ENCODE measurements at regions not wholly inside any gene's neighbourhood (a gene's known extent, or its start where the extent isn't known, plus 50 kb on each side); places are given as distances from the start of the nearest gene placed in this dataset.
"Not testable (repeated sequence)": the region's sequence is repeated elsewhere in the genome, so short reads cannot be mapped to it uniquely, and the experiment has no call there.

DNA sequence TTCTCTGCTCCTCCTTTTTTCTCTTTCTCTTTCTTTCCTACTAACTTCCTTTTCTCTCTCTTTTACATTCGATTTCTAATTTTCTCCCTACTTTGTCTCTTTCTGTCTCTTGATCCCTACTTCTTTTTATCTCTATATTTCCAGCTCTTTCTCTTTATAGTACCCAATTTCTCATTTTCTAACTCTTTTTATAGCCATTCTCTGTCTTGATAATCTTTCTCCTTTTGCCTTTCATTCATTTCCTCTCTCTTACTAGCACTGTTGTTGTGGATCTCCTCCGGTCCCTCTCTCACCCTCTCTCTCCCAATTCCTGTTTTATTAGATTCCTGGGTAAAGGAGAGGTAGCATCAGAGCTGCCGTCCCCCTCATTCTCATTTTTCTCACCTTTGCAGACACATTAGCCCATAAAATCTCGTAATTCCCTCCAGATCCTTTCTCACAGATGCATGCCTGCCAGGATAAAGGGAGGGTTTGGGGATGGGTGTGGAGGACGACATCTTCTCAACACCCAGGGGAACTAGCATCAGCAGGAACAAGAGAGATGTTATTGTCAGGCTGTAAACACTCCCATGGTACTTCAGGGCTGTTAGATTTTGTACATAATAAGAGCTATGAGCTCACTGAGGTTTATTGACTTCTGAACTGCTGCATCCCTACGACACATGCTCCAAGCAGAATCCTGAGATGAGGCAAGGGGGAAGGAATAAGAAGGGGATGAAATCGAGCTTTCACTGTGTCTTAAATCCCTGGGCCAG, 159.0 kb upstream of the GALNT2 start:
- DNase-seq (no peak), ATAC-seq (no peak)
- no peak for TF ChIP-seq CTCF (IDR thresholded peaks at IDR 0.05)
- Histone ChIP-seq H3K9me3 (no peaks in the 10 kb centered on the region), H3K4me3 (no peak overlapping the region), H3K27ac (no peak overlapping the region), H3K27me3 (no peaks in the 10 kb centered on the region), H3K36me3 (no peaks in the 10 kb centered on the region), H3K4me1 (no peaks in the 10 kb centered on the region)
- intact Hi-C loops (cut with DNase I): no loop called here

DNA sequence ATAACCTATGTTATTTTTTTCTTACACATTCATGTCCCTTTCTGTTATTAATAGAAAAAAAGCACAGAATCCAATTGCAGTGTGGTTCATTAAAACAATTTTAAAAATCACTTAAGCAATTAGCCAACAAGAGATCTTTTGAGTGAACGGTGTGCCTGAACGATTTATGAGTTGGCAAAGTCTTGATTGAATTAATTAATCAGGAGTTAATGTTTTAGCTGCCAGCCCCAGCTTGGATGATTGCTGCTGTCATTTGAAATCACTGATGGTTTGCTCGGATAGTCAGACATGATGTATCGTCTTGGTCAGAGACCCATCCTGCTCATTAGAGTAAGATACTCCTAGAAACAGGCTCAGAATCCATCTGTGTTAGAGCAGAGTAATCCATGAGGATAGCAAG, 158.3 kb upstream of the GALNT2 start:
- Histone ChIP-seq H3K4me3 (no peak overlapping the region), H3K36me3 (no peaks in the 10 kb centered on the region), H3K27ac (no peak overlapping the region), H3K4me1 (no peaks in the 10 kb centered on the region), H3K9me3 (no peaks in the 10 kb centered on the region), H3K27me3 (no peaks in the 10 kb centered on the region)
- no peak for TF ChIP-seq CTCF (IDR thresholded peaks at IDR 0.05)
- no peak for ATAC-seq
- DNase-seq: no peak
- intact Hi-C loops (cut with DNase I): no loop called here

- H3K4me1 ChIP-seq: no peaks in the 10 kb centered on the region
- H3K4me3 ChIP-seq: no peak overlapping the region
- no peak for TF ChIP-seq CTCF (IDR thresholded peaks at IDR 0.05)
- no peak for ATAC-seq
- no peak overlapping the region for H3K27ac ChIP-seq
- no peaks in the 10 kb centered on the region for H3K36me3 ChIP-seq
- no peaks in the 10 kb centered on the region for H3K27me3 ChIP-seq
- H3K9me3 ChIP-seq: no peaks in the 10 kb centered on the region
- intact Hi-C loops (cut with DNase I): no loop called here
- DNase-seq: no peak
These were observed 153.5 kb upstream of the GALNT2 start for GRCh38 chr1:229913489-229913888.

DNA sequence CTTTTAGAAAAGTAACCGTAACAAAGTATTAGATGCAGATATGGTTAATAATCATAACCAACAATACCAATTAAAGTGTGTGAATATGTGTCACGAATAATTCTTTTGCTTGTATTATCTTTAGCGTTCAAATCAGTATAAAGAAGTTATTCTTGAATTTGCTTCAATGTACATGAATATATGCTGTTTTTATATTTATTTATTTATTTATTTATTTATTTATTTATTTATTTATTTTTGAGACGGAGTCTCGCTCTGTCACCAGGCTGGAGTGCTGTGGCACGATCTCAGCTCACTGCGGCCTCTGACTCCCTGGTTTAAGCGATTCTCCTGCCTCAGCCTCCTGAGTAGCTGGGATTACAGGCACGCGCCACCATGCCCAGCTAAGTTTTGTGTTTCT, 147.6 kb upstream of the GALNT2 start:
- H3K36me3 ChIP-seq; H3K9me3 ChIP-seq; H3K4me3 ChIP-seq; ATAC-seq; H3K27me3 ChIP-seq; H3K4me1 ChIP-seq; H3K27ac ChIP-seq; DNase-seq; intact Hi-C loops (cut with DNase I): not testable (repeated sequence)

DNA sequence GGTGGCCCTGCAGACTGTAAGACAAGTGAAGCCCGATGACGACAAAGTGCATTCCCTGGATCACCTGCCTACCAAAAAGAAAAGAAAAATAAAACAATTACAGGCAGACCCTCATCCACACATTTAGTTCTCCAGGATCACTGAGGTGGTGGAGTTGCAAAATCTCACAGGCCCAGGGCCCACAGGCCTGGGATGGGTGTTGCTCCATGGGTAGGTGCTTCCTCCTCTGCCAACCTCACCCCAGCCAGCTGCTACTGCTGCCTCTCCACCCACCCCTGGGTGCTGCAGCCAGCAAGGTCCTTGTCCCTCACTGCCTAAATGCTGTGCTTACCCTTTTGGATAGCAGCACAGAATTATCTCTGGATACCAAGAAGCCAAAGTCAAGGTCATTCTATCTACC, 146.4 kb upstream of the GALNT2 start:
- intact Hi-C loops (cut with DNase I): no loop called here
- Histone ChIP-seq H3K27me3 (no peaks in the 10 kb centered on the region), H3K4me3 (no peak overlapping the region), H3K4me1 (no peaks in the 10 kb centered on the region), H3K36me3 (no peaks in the 10 kb centered on the region), H3K27ac (no peak overlapping the region), H3K9me3 (no peaks in the 10 kb centered on the region)
- no peak for TF ChIP-seq CTCF (IDR thresholded peaks at IDR 0.05)
- ATAC-seq (no peak), DNase-seq (no peak)

GRCh38 chr1:229922249-229922648, 144.8 kb upstream of the GALNT2 start:
- TF ChIP-seq CTCF (IDR thresholded peaks at IDR 0.05): no peak
- Histone ChIP-seq H3K36me3 (no peaks in the 10 kb centered on the region), H3K4me3 (no peak overlapping the region), H3K4me1 (no peaks in the 10 kb centered on the region), H3K27ac (no peak overlapping the region), H3K9me3 (no peaks in the 10 kb centered on the region), H3K27me3 (no peaks in the 10 kb centered on the region)
- no peak for ATAC-seq
- intact Hi-C loops (cut with DNase I): no loop called here
- no peak for DNase-seq
